ENCODE measurements at regions not wholly inside any gene's neighbourhood (a gene's known extent, or its start where the extent isn't known, plus 50 kb on each side); places are given as distances from the start of the nearest gene placed in this dataset.
A peak's percentile ranks its signal among the peaks of the same experiment; 100 is the strongest.

GRCh38 chr2:144215701-144216675 lies 303.9 kb downstream of the ZEB2 start:
- no peak for TF ChIP-seq CTCF (conservative IDR thresholded peaks at IDR 0.05)
- peaks cover 6% of the 10 kb centered on the region for H3K4me1 Mint-ChIP-seq
- H3K27ac Mint-ChIP-seq (ENCODE audit: unreplicated experiment) = peak overlapping the region; percentile 20
- no peak for DNase-seq (ENCODE audit: low read depth, low spot score)
- H3K36me3 Mint-ChIP-seq (ENCODE audit: low read depth) = no peaks in the 10 kb centered on the region
- H3K4me3 Mint-ChIP-seq = no peak overlapping the region
- no peaks in the 10 kb centered on the region for H3K27me3 Mint-ChIP-seq (ENCODE audit: low read depth)
- H3K9me3 Mint-ChIP-seq = no peaks in the 10 kb centered on the region

GRCh38 chr2:144215207-144215606 lies 304.7 kb downstream of the ZEB2 start:
- no peaks in the 10 kb centered on the region for H3K36me3 Mint-ChIP-seq (ENCODE audit: low read depth)
- H3K4me3 Mint-ChIP-seq = no peak overlapping the region
- no peak for TF ChIP-seq CTCF (conservative IDR thresholded peaks at IDR 0.05)
- DNase-seq (ENCODE audit: low read depth, low spot score) = no peak
- H3K4me1 Mint-ChIP-seq = peaks cover 6% of the 10 kb centered on the region
- H3K27me3 Mint-ChIP-seq (ENCODE audit: low read depth) = no peaks in the 10 kb centered on the region
- no peak overlapping the region for H3K27ac Mint-ChIP-seq (ENCODE audit: unreplicated experiment)
- no peaks in the 10 kb centered on the region for H3K9me3 Mint-ChIP-seq

GRCh38 chr2:144213797-144214196 lies 306.1 kb downstream of the ZEB2 start:
- no peaks in the 10 kb centered on the region for H3K9me3 Mint-ChIP-seq
- H3K27ac Mint-ChIP-seq (ENCODE audit: unreplicated experiment) = no peak overlapping the region
- no peak overlapping the region for H3K4me3 Mint-ChIP-seq
- no peak for TF ChIP-seq CTCF (conservative IDR thresholded peaks at IDR 0.05)
- H3K27me3 Mint-ChIP-seq (ENCODE audit: low read depth) = no peaks in the 10 kb centered on the region
- no peaks in the 10 kb centered on the region for H3K36me3 Mint-ChIP-seq (ENCODE audit: low read depth)
- no peak for DNase-seq (ENCODE audit: low read depth, low spot score)
- H3K4me1 Mint-ChIP-seq = peaks cover 6% of the 10 kb centered on the region

GRCh38 chr2:144211826-144212225 lies 308.1 kb downstream of the ZEB2 start:
- TF ChIP-seq CTCF (conservative IDR thresholded peaks at IDR 0.05) = no peak
- peaks cover 5% of the 10 kb centered on the region for H3K9me3 Mint-ChIP-seq
- no peak overlapping the region for H3K4me3 Mint-ChIP-seq
- peaks cover 6% of the 10 kb centered on the region for H3K4me1 Mint-ChIP-seq
- H3K27ac Mint-ChIP-seq (ENCODE audit: unreplicated experiment) = no peak overlapping the region
- peaks cover 6% of the 10 kb centered on the region for H3K36me3 Mint-ChIP-seq (ENCODE audit: low read depth)
- H3K27me3 Mint-ChIP-seq (ENCODE audit: low read depth) = no peaks in the 10 kb centered on the region
- no peak for DNase-seq (ENCODE audit: low read depth, low spot score)

GRCh38 chr2:144211065-144211464 lies 308.9 kb downstream of the ZEB2 start:
- Mint-ChIP-seq H3K4me3 (no peak overlapping the region), H3K4me1 (peaks cover 4% of the 10 kb centered on the region), H3K27me3 (ENCODE audit: low read depth) (no peaks in the 10 kb centered on the region), H3K27ac (ENCODE audit: unreplicated experiment) (no peak overlapping the region), H3K9me3 (peaks cover 5% of the 10 kb centered on the region), H3K36me3 (ENCODE audit: low read depth) (peaks cover 6% of the 10 kb centered on the region)
- DNase-seq (ENCODE audit: low read depth, low spot score) = no peak
- TF ChIP-seq CTCF (conservative IDR thresholded peaks at IDR 0.05) = no peak

Data from neural crest cell (in vitro differentiated cells).